HG03159 (cell line): ENCODE measurements at regions not wholly inside any gene's neighbourhood (a gene's known extent, or its start where the extent isn't known, plus 50 kb on each side); places are given as distances from the start of the nearest gene placed in this dataset.
A peak's percentile ranks its signal among the peaks of the same experiment; 100 is the strongest.

Experiments used
- ATAC-seq: cut with Tn5 transposase; IDR thresholded peaks from one replicate; pipeline ENCODE4 v1.9.1; 2021; ENCODE audit warnings: mild to moderate bottlenecking, moderate library complexity; ENCODE audit not compliant: unreplicated experiment

DNA sequence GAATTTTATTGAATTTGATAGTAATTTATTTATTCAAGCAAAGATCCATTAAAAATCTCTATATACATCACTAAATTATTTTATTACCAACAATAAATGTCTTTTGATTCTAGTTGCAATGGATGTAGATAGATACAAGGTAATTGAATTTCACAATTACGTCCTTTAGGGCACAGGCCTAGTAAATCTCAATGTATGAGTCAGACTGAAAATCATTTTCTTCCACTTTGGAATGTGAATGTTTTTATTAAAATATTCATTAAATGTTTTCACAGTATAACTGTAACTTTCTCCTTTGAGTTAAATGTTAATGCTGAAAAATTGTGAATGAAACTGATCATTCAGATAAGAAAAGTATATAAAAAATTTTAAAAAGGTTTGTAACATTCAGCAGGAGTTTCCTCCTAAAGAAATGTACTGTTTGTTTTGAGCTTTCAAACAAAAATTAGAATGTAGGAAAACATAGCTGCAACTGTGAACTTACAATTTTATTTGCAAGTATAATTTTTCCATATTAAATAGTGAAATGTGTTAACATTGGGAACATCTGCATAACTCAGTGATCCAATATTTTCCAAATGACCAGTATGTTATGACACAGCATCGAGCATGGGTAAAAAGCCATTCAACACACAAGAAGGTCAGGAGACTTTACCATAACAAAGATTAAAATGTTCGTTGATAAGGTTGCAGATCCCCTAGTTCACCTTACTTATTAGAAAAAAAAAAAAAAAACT lies 663.7 kb downstream of the METTL4 start:
- no peak for ATAC-seq

GRCh38 chr18:1914489-1914888 lies 656.8 kb downstream of the METTL4 start:
- peak; percentile 79 for ATAC-seq

GRCh38 chr18:1916869-1917523 lies 654.3 kb downstream of the METTL4 start:
- no peak for ATAC-seq

DNA sequence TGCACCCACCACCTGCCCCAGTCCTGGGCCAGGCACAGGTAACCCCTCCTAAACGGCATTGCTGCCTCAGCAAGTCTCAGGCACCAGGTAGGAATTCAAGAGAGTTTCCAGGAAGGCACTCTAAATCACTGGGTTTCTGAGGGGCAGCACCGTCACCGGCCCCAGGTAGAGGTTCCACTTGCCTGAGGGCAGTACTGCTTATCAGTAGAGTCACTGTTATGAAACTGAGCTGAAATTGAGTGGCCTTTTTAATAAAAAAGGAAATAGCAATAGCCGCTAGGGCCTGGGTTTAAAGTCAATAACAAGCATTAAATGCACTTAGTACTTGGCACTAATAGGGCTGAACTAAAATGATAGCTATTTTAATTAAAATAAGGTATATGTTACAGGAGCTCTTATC lies 653.7 kb downstream of the METTL4 start:
- no peak for ATAC-seq

GRCh38 chr18:1922066-1922465 lies 649.2 kb downstream of the METTL4 start:
- ATAC-seq = no peak

DNA sequence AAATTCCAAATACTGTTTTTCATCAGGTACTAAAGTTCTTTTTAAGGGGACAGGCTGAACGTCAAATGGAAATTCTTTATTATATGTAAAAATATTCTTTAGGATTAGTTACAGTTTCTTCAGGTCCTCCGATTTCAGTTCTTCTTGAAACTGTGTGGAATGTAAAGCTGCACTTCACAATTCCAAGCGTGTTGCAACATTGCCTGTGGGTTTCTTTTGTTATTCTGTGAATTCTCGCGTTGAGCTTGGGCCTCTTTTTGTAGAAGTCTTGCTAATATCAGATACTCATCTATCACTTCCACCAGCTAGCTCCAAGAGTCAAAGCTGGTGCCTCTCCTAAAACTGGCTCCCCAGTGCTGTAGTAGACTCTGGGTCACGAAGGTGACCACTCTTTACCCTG lies 642.6 kb downstream of the METTL4 start:
- ATAC-seq = no peak

- ATAC-seq = no peak
Measured at GRCh38 chr18:1929720-1930119, 641.6 kb downstream of the METTL4 start.

- ATAC-seq = no peak
Measured at GRCh38 chr18:1930291-1931270, 640.7 kb downstream of the METTL4 start.

DNA sequence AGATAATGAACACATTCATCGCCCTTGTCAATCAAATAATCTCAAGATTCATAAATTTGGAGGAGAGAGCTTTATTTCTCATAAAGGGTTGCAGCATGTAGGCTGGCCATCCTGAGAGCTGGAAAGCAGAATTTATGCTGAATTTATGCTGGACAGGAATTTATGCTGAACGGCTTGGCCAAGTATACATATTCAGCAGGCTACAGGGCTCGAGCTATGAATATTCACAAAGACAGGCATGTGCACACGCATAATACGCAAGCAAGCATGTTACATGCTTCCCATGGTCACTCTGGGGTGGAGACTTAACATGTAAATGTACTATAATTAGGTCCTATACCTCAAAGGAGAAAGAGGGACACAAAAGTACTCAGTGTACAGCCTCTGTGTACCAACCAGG lies 618.8 kb downstream of the METTL4 start:
- no peak for ATAC-seq

- ATAC-seq = no peak
Measured at GRCh38 chr18:1954583-1955312, 616.6 kb downstream of the METTL4 start.

- ATAC-seq = no peak
Measured at GRCh38 chr18:1958798-1959197, 612.5 kb downstream of the METTL4 start.

DNA sequence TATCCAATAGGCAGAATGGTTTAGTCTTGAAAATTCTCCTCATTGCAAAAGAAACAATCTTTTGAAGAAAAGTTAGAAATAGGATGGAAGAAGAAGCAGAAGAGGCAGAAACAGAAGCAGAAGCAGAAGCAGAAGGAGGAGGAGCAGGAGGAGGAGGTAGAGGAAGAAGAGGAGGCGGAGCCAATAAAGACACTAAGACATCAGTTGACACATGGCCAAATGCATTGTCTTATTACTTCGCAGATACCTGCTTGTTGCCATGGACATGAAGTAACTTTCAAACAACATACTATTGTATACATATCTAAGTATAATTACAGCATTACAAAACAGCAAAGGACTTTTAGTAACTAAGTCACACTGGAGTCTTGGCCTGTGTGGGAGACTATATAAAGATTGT lies 606.3 kb downstream of the METTL4 start:
- ATAC-seq = no peak

DNA sequence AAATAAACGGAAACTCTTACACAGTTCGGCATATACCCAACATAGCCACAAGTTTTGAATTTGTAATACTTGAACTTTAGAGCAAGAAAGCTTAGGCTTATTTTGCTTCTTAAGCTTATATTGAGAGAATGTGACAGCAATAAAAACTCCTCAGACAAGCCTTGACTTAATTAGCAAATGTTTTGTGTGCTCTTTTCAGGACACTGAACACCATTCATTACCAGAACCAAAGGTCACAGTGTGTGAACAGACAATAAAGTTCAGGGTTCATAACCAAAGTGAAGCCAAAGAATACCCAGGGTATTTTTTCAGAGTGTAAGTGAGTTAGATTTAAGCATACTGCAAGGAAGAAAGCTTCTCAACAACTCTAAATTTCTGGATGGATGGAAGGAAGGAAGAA lies 605.8 kb downstream of the METTL4 start:
- no peak for ATAC-seq

- no peak for ATAC-seq
Measured at GRCh38 chr18:1968801-1969498, 602.4 kb downstream of the METTL4 start.

GRCh38 chr18:1976484-1976883 lies 594.8 kb downstream of the METTL4 start:
- ATAC-seq = no peak

DNA sequence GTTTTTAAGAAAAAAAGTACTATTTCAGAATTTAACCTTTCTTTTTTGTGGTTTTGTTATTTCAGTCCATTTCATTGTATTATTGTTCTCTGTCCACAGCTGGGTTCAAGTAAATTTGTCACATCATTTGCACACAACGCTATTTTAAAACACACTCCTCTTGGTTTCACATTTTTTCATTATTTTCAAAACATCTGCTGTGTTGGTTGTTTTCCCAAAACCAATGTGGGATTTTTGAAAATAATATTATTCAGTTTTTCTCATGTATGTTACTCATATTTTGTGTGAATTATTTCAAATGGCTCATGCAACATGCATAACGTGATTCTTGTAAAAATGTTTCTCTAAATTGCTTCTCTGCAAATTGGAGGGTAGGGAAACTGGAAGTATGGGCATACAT lies 589.2 kb downstream of the METTL4 start:
- no peak for ATAC-seq

GRCh38 chr18:1983746-1984515 lies 587.4 kb downstream of the METTL4 start:
- no peak for ATAC-seq

DNA sequence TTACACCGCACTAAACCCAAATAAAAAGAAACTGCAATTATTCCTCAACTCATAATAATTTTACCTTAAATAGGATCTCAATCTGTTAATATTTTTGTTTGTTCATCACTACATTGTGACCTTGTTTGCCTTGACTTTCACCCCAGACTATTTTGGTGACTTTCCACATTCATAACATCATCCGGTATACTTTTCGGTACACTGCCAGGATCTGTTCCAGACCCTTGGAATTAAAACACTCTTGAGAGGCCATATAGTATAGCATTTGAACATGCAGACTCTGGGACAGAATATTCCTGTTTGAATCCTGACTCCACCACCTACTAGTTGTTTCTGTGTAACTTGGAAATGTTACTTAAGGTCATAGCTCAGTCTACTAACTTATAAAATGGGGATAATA lies 577.4 kb downstream of the METTL4 start:
- no peak for ATAC-seq

GRCh38 chr18:1994471-1994870 lies 576.8 kb downstream of the METTL4 start:
- no peak for ATAC-seq
